ENCODE measurements at regions not wholly inside any gene's neighbourhood (a gene's known extent, or its start where the extent isn't known, plus 50 kb on each side); places are given as distances from the start of the nearest gene placed in this dataset.

GRCh38 chrX:1725472-1725871 is 110.6 kb downstream of the ASMT start:
- no peak for TF ChIP-seq POLR2AphosphoS5 (IDR thresholded peaks at IDR 0.05; ENCODE audit: low read depth, low read length)
- no peak for TF ChIP-seq POLR2A (IDR thresholded peaks at IDR 0.05; ENCODE audit: low read depth, low read length)
- TF ChIP-seq TAF1 (IDR thresholded peaks at IDR 0.05; ENCODE audit: low read depth, low read length), result no peak
- no peak for TF ChIP-seq SPI1 (IDR thresholded peaks at IDR 0.05; ENCODE audit: low read depth, low read length)

All from GM12891 (cell line).